Right atrium auricular region (tissue), 2 donors: ENCODE measurements at regions not wholly inside any gene's neighbourhood (a gene's known extent, or its start where the extent isn't known, plus 50 kb on each side); places are given as distances from the start of the nearest gene placed in this dataset.

Experiments
- DNase-seq: peaks from one replicate; pipeline ENCODE4 v3.0.0-alpha.2; 2019; ENCODE audit warnings: low spot score
- H3K27ac ChIP-seq, 2 donors: fragments of 200-600 bp; sonication (generic); 1 replicate in 1 of 2; 2 replicates in 1 of 2; pipeline ENCODE4 v1.5.1; 2016 to 2019
- H3K27me3 ChIP-seq, 2 donors: fragments of 200-600 bp; sonication (generic); one replicate each; pipeline versions ENCODE4 v1.5.1 to v1.6.0; 2017 to 2019
- H3K36me3 ChIP-seq: fragments of 200-600 bp; sonication (generic); one replicate; pipeline ENCODE4 v1.5.1; 2016
- H3K4me1 ChIP-seq, 2 donors: fragments of 200-600 bp; sonication (generic); one replicate each; pipeline versions ENCODE4 v1.5.1 to v1.6.0; 2017 to 2019
- H3K4me3 ChIP-seq, 2 donors: fragments of 200-600 bp; sonication (generic); 1 replicate in 1 of 2; 2 replicates in 1 of 2; pipeline ENCODE4 v1.5.1; 2017 to 2019; ENCODE audit warnings: mild to moderate bottlenecking in 1 of 2, moderate library complexity in 1 of 2
- H3K9me3 ChIP-seq, 2 donors: fragments of 200-600 bp; sonication (generic); one replicate each; pipeline ENCODE4 v1.5.1; 2019
- TF ChIP-seq, protein P1 (sequence below), 2 donors: fragments of 200-600 bp; sonication (generic); IDR thresholded peaks; one replicate each; pipeline ENCODE4 v1.5.1; 2019; ENCODE audit warnings: antibody characterized with exemption in 2 of 2

DNA sequence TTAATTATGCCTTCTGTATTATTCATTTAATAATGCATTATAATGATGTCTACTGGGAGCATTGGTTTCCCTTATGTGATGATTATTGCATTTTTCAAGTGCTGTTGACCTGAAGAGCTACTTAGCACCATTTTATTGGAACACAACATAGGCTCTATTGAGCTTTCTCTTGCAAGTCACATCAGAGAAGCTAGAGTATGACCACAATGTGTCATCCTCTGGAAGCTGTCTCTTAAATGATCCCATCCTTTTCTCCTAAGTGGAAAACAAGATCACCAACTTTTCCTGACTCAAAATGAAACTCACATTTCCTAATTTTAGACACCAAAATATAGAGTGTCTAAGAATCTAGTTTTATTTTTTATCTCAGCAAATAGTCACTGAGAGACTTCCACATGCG is 1451.9 kb downstream of the PCDH7 start:
- TF ChIP-seq, protein P1, sequence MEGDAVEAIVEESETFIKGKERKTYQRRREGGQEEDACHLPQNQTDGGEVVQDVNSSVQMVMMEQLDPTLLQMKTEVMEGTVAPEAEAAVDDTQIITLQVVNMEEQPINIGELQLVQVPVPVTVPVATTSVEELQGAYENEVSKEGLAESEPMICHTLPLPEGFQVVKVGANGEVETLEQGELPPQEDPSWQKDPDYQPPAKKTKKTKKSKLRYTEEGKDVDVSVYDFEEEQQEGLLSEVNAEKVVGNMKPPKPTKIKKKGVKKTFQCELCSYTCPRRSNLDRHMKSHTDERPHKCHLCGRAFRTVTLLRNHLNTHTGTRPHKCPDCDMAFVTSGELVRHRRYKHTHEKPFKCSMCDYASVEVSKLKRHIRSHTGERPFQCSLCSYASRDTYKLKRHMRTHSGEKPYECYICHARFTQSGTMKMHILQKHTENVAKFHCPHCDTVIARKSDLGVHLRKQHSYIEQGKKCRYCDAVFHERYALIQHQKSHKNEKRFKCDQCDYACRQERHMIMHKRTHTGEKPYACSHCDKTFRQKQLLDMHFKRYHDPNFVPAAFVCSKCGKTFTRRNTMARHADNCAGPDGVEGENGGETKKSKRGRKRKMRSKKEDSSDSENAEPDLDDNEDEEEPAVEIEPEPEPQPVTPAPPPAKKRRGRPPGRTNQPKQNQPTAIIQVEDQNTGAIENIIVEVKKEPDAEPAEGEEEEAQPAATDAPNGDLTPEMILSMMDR (IDR thresholded peaks at IDR 0.05), result no peak
- H3K27ac ChIP-seq, result no peak overlapping the region
- no peak for DNase-seq

DNA sequence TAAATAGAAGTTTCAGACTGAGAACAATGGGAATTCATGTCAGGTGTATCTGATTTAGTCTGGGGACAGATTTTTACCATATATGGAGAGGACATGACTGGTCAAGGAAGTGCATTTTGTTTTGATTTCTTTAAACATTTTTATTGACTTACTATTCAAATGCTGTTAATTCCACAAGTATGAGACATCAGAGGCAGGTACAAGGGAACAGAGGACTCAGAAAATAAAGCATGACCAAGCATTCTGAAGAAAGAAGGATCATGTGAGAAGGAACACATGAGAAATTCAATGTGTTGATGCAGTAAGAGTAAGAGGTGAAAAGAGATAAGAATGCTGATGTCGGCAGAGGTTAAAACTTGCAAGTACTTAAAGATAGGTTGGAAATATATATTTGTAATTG is 1452.6 kb downstream of the PCDH7 start:
- H3K4me1 ChIP-seq, result no peaks in the 10 kb centered on the region

More for the DNA sequence above, 1451.9 kb downstream of the PCDH7 start:
- H3K9me3 ChIP-seq, result no peaks in the 10 kb centered on the region
- no peak overlapping the region for H3K4me3 ChIP-seq
- no peaks in the 10 kb centered on the region for H3K36me3 ChIP-seq
- H3K27me3 ChIP-seq, result no peaks in the 10 kb centered on the region
- H3K4me1 ChIP-seq, result no peaks in the 10 kb centered on the region

DNA sequence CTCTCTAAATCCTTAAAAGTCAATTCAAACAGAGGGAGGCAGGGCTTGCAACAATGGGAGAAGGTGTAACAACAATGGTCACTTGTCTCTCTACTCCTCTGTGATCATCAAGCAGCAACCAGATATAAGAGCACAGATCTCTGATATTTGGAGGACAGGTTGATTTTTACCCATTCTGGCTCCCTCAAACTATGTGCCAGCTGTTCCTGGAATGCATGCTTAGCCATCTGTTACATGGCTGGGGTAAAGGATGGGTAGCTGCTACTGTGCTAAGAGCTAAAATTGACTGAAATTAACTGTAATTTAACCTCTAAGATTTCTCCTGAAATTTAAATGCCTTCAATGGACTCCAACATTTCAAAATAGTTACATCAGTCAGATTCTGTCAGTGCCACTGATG is 1459.9 kb downstream of the PCDH7 start:
- no peaks in the 10 kb centered on the region for H3K4me1 ChIP-seq
- TF ChIP-seq, protein P1 (IDR thresholded peaks at IDR 0.05), result no peak
- no peaks in the 10 kb centered on the region for H3K27me3 ChIP-seq
- no peaks in the 10 kb centered on the region for H3K36me3 ChIP-seq
- H3K4me3 ChIP-seq, result no peak overlapping the region
- H3K27ac ChIP-seq, result no peak overlapping the region
- H3K9me3 ChIP-seq, result no peaks in the 10 kb centered on the region
- no peak for DNase-seq

More for the DNA sequence above, 1452.6 kb downstream of the PCDH7 start:
- Histone ChIP-seq H3K36me3 (no peaks in the 10 kb centered on the region), H3K9me3 (no peaks in the 10 kb centered on the region), H3K27ac (no peak overlapping the region), H3K27me3 (no peaks in the 10 kb centered on the region), H3K4me3 (no peak overlapping the region)
- TF ChIP-seq, protein P1 (IDR thresholded peaks at IDR 0.05), result no peak
- no peak for DNase-seq

DNA sequence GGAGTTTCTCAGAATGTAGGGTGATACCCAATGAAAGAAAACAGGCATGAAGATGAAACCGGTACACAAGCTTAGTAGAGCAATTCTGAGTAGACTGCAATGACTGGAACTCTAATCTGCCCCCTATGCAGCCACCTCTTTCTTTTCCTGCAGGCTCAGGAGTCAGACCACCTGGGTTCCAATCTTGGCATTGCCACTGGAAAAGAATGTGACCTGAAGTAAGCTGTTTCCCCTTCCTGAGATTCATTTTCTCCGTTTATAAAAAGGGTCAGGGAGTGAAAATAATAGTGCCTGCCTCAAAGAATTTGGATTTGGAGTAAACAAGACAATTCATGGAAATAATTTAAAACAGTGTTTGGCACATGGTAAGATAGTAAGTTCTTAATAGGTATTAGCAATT is 1464.0 kb downstream of the PCDH7 start:
- Histone ChIP-seq H3K27me3 (no peaks in the 10 kb centered on the region), H3K4me1 (no peaks in the 10 kb centered on the region), H3K4me3 (no peak overlapping the region), H3K9me3 (no peaks in the 10 kb centered on the region), H3K27ac (no peak overlapping the region), H3K36me3 (no peaks in the 10 kb centered on the region)
- no peak for DNase-seq
- TF ChIP-seq, protein P1 (IDR thresholded peaks at IDR 0.05), result no peak

DNA sequence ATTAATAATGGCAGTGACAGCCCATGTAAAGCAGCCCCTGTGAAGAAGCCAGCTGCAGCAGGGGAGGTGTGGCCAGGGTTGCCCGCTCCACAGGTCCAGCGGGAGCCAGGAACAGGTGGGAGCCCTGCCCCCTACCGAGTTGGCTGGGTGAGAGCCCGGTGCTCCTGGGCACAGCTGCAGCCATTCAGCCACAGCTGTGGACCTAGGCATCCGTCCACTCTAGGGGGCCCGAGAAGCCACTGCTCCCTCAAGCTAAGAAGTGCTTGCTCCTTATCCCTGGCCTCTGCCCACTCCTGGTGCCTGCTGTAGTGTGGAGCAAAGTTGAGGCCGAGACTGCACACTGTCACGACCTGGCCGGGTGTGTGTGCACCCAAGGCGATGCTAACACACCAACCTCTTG is 1469.0 kb downstream of the PCDH7 start:
- Histone ChIP-seq H3K27me3 (no peaks in the 10 kb centered on the region), H3K36me3 (no peaks in the 10 kb centered on the region), H3K9me3 (no peaks in the 10 kb centered on the region), H3K4me3 (no peak overlapping the region), H3K27ac (no peak overlapping the region), H3K4me1 (no peaks in the 10 kb centered on the region)
- TF ChIP-seq, protein P1 (IDR thresholded peaks at IDR 0.05), result no peak
- DNase-seq, result no peak

DNA sequence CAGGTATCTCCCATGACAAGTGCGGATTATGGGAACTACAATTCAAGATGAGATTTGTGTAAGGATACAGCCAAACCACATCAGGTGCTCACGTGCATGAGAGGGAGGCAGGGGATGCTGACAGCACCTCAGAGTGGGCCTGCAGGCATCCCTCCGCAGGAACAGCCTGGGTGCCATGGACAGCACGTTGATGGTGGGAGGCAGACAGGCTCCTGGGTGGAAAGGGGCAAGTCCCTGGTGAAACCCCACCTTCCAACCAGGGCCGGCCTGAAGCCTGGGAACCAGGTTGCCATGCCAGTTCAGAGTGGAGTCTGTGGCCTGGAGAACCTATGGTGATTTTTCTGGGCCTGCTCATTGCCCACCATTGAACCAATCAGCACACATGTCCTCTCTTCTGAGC is 1469.6 kb downstream of the PCDH7 start:
- TF ChIP-seq, protein P1 (IDR thresholded peaks at IDR 0.05), result no peak
- H3K27ac ChIP-seq, result no peak overlapping the region
- H3K27me3 ChIP-seq, result no peaks in the 10 kb centered on the region
- no peaks in the 10 kb centered on the region for H3K4me1 ChIP-seq
- no peaks in the 10 kb centered on the region for H3K36me3 ChIP-seq
- no peak for DNase-seq
- no peak overlapping the region for H3K4me3 ChIP-seq
- H3K9me3 ChIP-seq, result no peaks in the 10 kb centered on the region
